ENCODE measurements at regions not wholly inside any gene's neighbourhood (a gene's known extent, or its start where the extent isn't known, plus 50 kb on each side); places are given as distances from the start of the nearest gene placed in this dataset.

DNA sequence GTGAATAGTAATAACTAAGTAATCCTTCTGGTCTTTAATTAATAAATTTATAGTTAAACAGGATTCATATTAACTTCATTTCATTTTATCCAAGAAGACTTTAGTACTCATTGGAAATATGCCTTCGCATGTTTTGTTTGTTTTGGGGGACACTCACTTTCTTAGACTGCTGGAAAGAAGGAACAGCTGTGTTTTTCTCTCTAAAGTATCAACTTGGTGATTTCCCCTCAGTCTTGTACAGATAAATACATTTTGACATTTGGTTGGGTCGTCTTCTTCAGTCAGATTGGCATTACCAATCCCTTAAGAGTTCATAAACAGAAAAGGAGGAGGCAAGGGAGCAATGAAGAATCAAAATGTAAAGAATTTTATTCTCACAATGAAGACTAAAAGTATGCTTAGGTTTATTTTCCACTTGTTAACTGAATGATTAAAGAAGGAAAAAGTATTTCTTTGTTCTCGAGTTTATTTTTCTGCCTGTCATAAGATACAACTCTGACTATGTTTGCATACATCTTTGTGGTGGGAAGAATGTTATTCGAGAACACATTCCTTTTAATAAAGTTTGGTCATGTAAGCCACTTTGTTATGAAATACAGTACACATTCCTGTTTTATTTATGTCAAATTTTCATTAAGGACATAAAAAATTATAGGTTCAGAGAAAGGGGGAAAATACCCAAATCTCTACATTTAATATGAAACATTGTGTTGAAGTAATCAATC lies 140.2 kb downstream of the GMNC start:
- DNase-seq = no peak

DNA sequence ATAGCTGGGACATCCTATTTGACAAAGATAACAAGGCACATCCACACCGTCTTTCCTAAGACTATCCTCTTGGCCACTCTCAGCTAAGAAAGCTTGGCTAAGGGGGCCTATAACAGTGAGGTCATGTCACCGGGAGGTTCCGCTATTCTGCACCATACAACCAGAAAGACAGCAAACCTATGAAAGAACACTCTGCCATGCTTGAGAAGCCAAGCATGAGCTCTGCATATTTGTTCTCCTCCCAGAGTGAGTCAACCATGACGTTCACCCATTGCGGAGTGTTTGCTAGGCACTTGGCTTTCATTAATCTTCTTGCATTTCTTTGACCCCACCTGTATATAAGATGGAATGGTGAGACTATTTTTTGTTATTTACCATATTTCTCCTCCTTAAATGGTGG lies 141.2 kb downstream of the GMNC start:
- no peak for DNase-seq

DNA sequence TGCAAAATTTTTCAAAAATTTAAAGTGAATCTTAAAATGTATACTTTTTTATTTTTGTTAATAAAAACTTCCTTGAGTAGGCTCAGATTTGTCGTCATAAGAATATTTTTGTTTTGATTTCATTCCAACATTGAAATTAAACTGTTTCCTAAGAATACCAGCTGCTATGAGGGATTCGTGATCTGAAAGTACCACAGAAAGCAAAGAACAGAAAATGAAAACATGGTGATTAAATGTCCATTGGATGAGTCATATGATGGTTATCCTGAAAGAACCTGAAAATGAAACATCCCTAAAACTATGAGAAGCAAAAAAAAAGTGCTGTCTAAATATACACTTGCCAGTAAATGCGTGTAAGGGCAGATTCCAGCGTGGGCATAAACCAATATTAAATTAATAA lies 143.8 kb downstream of the GMNC start:
- peak; percentile 26 to 32 for DNase-seq

DNA sequence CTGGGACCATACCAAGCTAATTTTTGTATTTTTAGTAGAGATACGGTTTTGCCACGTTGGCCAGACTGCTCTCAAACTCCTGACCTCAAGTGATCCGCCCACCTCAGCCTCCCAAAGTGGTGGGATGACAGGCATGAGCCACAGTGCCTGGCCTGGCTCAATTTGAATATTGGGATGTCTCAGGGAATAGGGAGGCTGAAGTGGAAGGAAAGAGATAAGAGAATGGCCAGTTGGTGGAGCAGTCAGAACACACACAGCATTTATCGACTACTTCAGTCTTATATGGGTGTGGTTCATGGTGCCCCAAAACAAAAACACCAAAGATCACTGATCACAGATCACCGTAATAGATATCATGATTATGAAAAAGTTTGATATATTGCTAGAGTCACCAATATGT lies 144.4 kb downstream of the GMNC start:
- DNase-seq = no peak

DNA sequence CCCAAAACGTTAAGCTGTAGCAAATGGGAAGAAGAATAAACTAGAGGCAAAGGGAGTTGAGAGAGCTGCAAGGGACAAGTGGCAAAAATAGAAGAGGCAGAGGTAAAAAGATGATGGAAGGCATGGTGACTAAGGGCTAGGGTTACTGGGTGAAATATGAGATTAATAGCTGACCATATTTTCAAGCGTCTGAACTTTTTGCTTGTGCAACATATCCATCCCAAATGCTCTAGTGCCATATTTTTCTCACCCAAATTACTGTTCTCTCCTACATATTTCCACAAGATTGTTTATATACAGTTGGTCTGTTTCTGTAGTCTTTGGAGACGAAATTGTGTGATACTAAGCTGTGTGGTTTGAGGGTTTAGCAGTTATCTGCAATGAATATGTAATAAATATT lies 145.5 kb downstream of the GMNC start:
- DNase-seq = no peak

DNA sequence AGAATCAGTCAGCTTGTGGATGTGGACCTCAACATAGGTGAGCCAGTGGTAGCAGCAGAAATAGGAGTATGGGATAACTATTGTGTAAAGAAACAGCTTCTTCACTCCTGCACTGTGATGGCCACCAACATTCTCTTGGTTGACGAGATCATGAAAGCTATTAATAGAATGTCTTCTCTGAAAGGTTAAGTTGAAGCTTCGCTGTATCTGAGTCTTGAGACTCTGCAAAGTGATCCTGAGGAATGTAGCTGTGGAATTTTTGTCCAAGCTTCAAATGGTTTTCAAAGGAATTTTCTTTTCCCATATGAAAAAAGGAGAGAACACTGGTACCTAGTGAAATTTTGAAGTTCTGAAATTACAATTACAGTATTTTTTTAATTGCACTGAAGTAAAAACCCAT lies 146.3 kb downstream of the GMNC start:
- DNase-seq = no peak

DNA sequence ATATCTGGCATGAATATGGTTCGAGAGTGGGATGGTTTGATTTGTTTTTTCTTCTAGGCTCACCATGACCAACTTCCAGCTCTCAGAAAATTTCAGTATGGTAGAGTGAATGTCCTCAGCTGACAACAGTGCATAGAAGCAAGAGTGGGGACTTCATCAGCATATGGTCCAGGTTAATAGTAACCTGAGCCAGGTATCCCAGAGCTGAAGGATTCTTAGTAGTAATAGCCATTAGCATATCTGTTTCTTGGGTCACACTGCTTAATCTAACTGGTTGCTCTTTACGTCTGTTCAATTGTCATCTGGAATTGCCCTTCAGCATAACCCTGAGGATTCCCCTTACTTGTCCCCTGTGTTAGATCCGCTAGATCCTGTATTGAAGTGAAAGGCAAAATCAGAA lies 151.8 kb downstream of the GMNC start:
- no peak for DNase-seq

GRCh38 chr3:190709351-190709773 lies 153.1 kb downstream of the GMNC start:
- DNase-seq = no peak

All from right lung (tissue), 2 donors.